GM21367 (cell line): ENCODE measurements at regions not wholly inside any gene's neighbourhood (a gene's known extent, or its start where the extent isn't known, plus 50 kb on each side); places are given as distances from the start of the nearest gene placed in this dataset.

ENCODE experiments used
- ATAC-seq: cut with Tn5 transposase; IDR thresholded peaks from one replicate; pipeline ENCODE4 v1.9.1; 2021; ENCODE audit not compliant: unreplicated experiment

DNA sequence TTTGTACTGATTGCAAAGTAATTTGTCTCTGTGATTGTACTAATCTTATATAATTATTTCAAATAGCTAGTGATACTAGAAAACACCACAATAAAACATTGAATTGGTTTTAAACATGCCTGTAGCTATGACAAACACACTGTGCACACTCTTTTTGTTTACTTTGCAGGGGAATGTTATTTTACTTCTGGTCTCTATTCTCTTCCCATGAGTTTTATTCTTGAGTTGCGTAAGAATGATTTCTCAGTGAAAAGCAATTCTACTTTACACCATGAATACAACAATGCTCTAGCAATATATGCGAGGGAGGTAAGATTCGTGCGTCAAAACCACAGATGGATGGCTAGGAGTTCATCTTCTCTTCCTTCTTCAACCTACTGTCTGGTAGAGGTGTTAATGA is 68.4 kb upstream of the PHACTR1 start:
- no peak for ATAC-seq

DNA sequence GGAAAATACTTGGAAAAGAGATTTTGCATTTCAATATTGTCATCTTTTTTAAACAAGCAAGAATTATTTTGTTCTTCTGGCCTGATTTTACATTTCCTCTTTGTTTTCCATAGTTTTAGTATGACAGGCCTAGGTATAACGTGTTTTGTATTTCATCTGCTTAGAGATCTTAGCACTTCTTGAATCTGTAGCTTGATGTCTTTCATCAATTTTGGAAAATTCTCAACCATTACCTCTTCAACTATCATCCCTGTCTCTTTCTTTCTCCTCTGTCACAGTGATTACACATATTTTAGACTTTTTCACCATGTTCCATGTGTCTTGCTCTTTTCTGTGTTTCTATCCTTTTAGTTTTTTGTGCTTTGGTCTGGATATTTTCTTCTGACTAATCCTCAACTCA is 67.2 kb upstream of the PHACTR1 start:
- no peak for ATAC-seq

DNA sequence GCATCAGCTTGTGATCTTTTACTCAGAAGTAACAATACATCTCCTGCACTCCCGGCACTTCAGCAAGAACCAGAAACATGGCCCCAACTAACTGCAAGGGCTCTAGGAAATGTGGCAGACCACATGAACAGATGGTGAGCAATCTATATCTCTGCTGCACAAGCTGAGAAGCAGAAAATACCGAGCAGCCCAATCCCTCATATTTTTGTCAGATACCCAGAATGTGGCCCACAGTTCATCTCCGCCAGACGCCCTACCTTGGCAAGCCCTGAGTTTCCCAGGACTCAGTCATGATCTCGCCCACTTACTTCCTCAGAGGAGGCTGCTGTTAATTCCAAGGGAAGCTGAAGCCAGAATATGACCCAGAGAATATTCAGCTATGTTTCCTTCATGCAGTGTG is 63.1 kb upstream of the PHACTR1 start:
- no peak for ATAC-seq

DNA sequence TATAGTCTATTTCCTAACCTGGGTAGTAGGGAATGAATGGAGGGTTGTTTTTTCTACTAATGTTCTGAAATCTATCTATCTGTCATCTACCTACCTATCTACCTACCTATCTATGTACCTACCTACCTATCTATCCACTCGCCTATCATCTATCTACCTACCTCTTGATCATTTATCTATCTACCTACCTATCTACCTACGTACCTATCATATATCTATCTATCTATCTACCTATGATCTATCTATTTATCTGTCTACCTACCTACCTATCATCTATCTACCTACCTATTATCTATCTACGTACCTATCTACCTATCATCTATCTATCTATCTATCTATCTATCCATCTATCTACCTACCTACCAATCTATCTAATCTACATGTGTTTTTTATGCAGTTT is 62.5 kb upstream of the PHACTR1 start:
- no peak for ATAC-seq

DNA sequence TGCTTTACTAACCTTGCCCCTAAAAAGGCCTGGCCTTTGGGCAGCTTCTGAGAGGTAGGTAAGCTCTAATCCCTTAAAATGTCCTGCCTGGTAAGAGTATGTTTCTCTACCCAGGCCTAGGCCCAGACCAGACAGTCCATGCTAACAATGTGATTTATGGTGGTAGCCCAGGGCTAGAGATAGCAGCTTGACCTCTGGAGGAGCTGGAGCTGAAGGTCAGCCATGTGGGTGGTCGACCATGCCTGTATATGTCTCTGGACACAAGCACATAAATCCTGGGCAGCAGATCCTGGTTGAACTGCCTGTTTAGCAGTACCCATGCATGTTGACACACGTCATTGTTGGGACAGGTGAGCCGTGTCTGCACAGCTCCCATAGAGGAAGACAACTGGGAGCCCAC is 62.1 kb upstream of the PHACTR1 start:
- no peak for ATAC-seq

DNA sequence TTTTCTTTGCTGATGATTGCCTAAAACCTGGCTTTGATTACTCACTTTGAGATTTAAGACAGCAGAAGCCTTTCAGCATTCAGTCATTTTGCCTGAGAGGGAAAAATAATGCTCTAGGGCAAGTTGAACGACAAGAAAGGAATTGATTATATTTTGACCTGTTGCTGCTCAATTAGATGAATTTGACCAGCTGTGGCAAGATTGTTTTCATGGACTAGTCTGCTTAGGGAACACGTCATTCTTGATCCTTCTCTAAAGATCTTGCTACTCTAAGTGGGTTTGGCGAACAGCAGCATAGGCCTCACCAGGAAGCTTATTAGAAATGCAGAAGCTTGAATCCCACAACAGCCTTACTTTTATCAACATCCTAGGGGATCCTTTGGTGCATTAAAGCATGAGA is 59.7 kb upstream of the PHACTR1 start:
- ATAC-seq = no peak

DNA sequence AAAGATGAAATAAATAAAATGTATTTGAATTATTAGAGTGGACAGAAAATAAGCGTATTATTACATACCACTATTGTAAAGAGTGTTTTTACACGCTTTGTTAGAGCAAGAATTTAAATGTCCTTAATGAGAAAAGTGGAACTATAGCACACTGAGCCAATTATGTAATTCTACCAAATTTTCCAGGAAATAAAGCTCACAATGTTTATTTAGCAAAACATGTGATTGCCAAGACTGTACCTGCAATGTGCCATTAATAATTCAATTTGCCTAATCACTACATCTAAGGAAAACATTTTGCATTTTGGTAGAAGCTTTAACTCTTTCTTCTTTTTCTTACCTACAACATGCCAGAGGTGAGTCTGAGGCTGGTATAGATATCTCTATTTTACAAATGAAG is 58.7 kb upstream of the PHACTR1 start:
- no peak for ATAC-seq

DNA sequence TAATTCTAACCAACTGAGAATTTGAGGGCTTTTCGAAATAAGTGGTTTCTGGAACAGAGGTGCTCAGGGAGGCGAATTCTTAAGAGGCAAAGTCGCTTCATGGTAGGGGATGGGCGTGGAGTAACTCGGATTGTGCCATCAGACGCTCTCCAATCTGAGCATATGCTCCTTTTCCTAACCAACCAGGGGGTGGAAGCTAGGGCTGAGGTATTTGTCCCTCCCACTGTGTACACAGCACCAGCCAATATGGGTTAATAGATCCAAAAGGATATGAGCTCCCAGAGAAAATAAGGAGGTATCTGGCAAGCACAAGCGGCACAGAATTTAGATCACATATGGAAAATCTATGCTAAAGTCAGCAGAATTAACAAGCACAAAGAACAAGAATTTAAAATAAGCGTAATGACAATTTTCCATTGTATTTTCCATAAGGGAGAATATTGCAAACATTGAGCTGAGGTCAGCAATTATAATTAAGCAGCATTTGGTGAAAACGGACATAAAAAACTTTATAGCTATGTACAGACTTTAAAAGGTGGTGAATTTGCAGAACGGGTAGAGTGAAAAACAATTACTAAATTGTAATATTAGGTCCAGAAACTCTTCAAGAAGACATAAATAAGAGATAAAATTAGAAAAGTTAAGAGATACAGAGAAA is 55.0 kb upstream of the PHACTR1 start:
- ATAC-seq = no peak
